GM19438 (cell line): ENCODE measurements at regions not wholly inside any gene's neighbourhood (a gene's known extent, or its start where the extent isn't known, plus 50 kb on each side); places are given as distances from the start of the nearest gene placed in this dataset.

Experiments
- ATAC-seq: cut with Tn5 transposase; IDR thresholded peaks from one replicate; pipeline ENCODE4 v1.9.1; 2021; ENCODE audit warnings: low read depth; ENCODE audit not compliant: unreplicated experiment

- ATAC-seq, result no peak
These were observed 164.0 kb upstream of the RAD23B start for GRCh38 chr9:107118863-107119624.

- no peak for ATAC-seq
These were observed 163.3 kb upstream of the RAD23B start for GRCh38 chr9:107119735-107120134.

DNA sequence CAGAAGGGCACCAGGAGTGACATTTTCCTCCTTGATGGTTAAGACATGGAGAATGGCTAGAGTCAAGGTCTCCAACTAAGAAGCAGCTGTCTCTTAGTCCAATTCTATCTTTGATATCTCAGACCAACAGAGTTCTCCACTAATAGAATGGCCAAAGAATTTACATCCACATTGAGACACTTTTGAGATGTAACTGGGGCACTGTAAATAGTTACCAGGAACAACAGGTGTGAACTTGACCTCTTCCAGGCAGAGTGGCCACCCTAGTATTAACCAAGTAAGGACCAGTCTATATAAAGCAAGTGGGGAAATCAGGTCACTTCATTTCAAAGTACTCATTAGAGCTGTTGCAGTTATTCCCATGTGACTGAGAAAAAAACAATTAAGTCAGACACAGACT lies 159.7 kb upstream of the RAD23B start:
- ATAC-seq, result no peak

DNA sequence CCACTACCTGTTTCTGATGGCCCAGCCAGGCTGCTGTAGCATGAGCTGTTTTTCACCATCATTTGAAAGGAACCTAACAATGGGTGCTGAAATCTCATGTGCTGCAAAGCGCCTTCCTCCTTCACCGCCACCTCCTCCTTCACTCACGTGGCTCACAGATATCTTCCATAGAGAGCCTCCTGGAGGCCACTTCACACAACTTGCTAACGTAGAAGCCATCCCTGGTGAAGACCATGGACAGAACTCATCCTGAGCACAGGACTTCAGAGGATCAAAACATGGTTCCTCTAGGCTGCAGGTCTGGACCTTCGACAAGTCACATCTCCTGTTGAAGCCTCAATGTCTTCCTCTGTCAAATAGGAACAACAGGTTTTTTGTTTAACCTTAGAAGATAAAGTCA lies 155.5 kb upstream of the RAD23B start:
- ATAC-seq, result no peak

GRCh38 chr9:107131108-107131799 lies 151.8 kb upstream of the RAD23B start:
- no peak for ATAC-seq

DNA sequence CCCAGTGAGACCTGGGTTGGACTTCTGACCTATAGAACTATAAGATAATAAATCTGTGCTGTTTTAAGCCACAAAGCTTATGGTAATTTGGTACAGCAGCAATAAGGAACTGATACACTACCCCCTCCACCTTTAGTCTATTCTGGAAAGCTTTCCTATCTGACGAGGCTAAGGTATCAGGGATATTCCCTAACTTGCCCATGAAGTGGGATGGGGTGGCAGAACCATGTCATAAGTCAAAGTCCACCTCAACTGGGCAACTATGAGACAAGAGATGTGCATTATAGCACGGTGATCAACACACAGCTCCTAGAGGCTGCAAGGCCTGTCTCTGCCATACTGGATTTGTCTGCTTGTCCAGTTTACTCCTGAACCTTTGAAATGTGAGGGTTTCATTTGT lies 146.8 kb upstream of the RAD23B start:
- ATAC-seq, result no peak

- no peak for ATAC-seq
These were observed 145.4 kb upstream of the RAD23B start for GRCh38 chr9:107137495-107138202.

GRCh38 chr9:107138261-107138992 lies 144.7 kb upstream of the RAD23B start:
- ATAC-seq, result no peak

- no peak for ATAC-seq
These were observed 141.1 kb upstream of the RAD23B start for GRCh38 chr9:107141967-107142366.

DNA sequence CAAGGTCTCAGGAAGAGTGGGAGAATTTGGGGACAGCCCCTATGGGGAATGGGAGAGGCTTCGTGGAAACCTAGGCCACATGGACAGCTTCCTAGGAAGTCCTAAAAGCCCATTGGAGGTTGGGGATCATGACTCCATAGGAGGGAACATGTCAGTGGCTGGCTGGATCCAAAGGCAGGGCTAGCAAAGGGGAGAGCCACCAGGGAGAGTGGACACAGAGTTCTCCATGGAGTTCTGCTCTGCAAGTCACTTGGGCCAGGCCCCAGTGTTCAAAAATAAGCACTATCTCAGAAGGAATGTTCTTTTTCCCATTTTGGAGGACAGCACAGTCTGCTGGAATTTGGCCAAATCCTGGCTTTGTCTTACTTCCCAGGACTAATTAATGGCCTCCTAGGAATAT lies 140.6 kb upstream of the RAD23B start:
- ATAC-seq, result no peak

GRCh38 chr9:107142896-107143603 lies 140.0 kb upstream of the RAD23B start:
- no peak for ATAC-seq

DNA sequence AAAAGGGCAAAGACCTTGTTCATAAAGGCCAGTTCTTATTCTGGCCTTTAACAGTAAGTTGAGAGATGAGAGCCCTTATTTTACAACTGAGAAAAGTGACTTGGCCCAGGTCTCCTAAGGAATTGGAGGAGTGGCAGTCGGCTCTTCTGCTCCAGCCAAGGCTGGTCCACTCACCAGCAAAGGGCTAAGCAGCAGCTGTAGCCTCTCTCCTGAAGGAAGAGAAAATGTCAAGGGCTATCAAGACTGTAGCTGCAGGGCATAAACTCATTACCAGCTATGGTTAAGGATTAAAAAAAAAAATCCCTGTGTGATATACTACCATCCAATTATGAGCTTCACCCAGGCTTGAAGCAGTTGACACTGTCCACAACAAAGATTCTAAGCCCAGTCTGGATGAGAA lies 138.6 kb upstream of the RAD23B start:
- ATAC-seq, result no peak

GRCh38 chr9:107147134-107147533 lies 135.9 kb upstream of the RAD23B start:
- ATAC-seq, result no peak

GRCh38 chr9:107148216-107148615 lies 134.9 kb upstream of the RAD23B start:
- no peak for ATAC-seq

GRCh38 chr9:107149756-107150155 lies 133.3 kb upstream of the RAD23B start:
- no peak for ATAC-seq

DNA sequence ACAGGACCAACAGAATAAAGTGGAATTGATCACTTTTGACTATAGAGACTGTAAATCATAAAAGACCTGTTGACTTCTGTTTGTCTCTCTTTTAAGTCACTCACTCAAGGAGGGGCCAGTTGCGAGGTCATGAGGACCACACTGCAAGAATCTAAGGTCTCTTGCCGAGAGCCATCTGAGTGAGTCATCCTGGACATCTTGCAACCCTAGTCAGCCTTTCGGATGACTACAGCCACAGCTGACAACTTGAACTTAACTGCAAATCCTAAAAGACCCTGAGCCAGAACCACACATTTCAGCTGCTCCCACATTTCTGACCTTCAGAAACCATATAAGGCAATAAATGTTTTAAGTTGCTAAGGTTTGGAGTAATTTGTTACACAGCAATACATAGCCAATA lies 129.7 kb upstream of the RAD23B start:
- ATAC-seq, result no peak

- no peak for ATAC-seq
These were observed 128.8 kb upstream of the RAD23B start for GRCh38 chr9:107154291-107154690.

- ATAC-seq, result no peak
These were observed 128.3 kb upstream of the RAD23B start for GRCh38 chr9:107154766-107155165.

GRCh38 chr9:107155244-107155817 lies 127.7 kb upstream of the RAD23B start:
- ATAC-seq, result no peak

DNA sequence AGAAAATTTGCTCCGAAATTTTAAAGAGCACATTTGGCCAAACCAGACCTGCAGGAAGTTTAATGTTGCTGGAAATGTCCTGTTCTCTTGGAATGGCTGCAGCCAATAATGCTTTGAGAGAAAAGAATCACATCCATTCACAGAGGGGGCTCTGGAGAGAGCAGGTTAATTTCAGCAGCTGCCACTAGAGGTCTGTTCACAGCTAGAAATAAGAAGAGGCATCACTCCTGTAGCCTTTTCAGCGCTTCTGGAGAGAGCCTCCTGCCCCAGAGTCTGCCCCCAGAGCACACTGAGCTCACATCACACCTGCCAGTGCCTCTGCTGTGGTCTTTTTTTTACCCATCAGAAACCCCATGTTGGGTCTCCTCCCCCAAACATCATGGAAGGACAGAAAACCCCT lies 124.8 kb upstream of the RAD23B start:
- ATAC-seq, result no peak
